Astrocyte of the cerebellum (primary cell): ENCODE measurements at regions not wholly inside any gene's neighbourhood (a gene's known extent, or its start where the extent isn't known, plus 50 kb on each side); places are given as distances from the start of the nearest gene placed in this dataset.

Experiments
- DNase-seq: peaks from one replicate; pipeline ENCODE4 v3.0.0-alpha.2; 2011; ENCODE audit warnings: low read depth
- H3K4me3 ChIP-seq: 2 replicates; pipeline ENCODE4 v1.5.1; 2011; ENCODE audit warnings: mild to moderate bottlenecking, low read depth, low read length, moderate library complexity
- in situ Hi-C: cut with HindIII; loops from 2 replicates; pipeline ENCODE4 v1.10.0; 2017; ENCODE audit warnings: low sequenced_read_pairs
- TF ChIP-seq, protein P1 (sequence below): IDR thresholded peaks from 2 replicates; pipeline ENCODE4 v1.5.1; 2012; ENCODE audit warnings: low read length, low read depth, moderate library complexity, mild to moderate bottlenecking; ENCODE audit errors: missing control alignments

- in situ Hi-C loops, result no loop called here
- TF ChIP-seq, protein P1, sequence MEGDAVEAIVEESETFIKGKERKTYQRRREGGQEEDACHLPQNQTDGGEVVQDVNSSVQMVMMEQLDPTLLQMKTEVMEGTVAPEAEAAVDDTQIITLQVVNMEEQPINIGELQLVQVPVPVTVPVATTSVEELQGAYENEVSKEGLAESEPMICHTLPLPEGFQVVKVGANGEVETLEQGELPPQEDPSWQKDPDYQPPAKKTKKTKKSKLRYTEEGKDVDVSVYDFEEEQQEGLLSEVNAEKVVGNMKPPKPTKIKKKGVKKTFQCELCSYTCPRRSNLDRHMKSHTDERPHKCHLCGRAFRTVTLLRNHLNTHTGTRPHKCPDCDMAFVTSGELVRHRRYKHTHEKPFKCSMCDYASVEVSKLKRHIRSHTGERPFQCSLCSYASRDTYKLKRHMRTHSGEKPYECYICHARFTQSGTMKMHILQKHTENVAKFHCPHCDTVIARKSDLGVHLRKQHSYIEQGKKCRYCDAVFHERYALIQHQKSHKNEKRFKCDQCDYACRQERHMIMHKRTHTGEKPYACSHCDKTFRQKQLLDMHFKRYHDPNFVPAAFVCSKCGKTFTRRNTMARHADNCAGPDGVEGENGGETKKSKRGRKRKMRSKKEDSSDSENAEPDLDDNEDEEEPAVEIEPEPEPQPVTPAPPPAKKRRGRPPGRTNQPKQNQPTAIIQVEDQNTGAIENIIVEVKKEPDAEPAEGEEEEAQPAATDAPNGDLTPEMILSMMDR, result no peak
- no peak for DNase-seq
- no peak overlapping the region for H3K4me3 ChIP-seq
Measured at GRCh38 chr2:81598453-81598852, 1293.9 kb upstream of the LRRTM1 start.

GRCh38 chr2:81589406-81589805, 1284.9 kb upstream of the LRRTM1 start:
- in situ Hi-C loops, result no loop called here
- TF ChIP-seq, protein P1, result no peak
- DNase-seq, result no peak
- H3K4me3 ChIP-seq, result no peak overlapping the region

GRCh38 chr2:81583311-81584108, 1279.0 kb upstream of the LRRTM1 start:
- TF ChIP-seq, protein P1, result no peak
- in situ Hi-C loops, result loop anchor here (5.0 kb wide), 1 partner anchor 79 kb away; no protein-coding TSS in a partner anchor
- DNase-seq, result no peak
- no peak overlapping the region for H3K4me3 ChIP-seq

DNA sequence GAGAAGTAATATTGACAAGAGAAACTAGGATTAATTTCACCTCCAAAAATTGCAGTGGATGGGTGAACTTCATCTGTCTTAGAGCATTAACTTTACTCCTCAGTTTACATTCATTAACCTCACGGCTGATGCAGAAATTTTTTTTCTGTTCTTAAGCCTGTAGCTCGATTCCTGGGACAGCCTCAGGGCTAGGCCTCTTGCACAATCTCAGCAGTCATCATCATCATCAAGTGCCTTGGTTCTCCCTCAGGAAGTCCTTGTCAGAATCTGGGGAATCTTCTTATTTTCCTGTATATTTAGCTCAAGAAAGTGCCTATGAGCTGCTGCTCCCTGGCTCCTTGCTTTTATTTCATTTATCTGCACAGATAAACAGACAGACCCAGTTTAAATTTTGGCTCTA, 1272.2 kb upstream of the LRRTM1 start:
- in situ Hi-C loops, result no loop called here
- TF ChIP-seq, protein P1, result no peak
- no peak for DNase-seq
- no peak overlapping the region for H3K4me3 ChIP-seq

DNA sequence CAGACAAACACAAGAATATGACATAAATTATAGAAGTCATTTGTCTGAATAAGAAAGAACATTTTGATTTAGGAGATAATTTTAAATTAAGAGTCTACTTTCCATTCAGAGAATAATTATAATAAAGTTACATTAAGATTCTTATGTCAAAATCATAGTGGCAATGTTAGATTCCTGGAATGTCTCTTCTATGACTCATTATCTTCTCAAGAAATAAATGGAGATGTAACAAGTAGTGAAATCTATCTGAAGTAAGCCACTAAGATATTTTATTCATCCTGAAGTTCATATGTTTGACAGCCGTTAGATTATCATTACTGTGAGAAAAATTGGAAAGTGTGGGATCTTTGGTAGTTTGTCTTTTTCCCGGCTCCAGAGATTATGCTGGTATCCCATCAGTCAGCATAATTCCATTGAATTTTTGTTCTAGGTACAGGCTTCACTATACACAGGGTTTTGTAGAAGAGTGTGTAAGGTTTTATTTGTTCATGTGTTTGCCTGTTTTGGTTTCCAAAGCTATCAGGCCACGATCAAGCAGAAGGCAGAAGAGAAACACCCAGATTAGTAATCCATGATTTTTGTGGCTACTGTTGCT, 1246.6 kb upstream of the LRRTM1 start:
- DNase-seq, result no peak
- H3K4me3 ChIP-seq, result no peak overlapping the region
- TF ChIP-seq, protein P1, result no peak
- in situ Hi-C loops, result no loop called here

DNA sequence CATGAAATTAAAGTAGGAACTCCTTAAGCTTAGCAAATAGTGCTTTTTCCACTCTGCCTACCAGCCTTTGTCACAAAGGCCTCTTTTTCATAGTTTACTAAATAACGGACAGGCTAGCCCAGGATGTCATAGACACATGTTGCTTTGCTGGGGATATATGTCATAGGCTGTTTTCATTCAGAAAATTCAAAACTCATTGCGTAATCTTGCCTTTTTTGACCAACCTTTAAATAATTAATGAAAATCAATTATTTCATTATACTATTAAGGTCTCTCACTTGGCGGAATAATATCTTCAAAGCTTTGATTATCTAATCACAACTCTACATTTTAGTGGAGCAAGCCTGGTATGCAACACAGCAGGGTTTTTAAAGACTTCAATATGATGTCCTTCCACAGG, 1245.7 kb upstream of the LRRTM1 start:
- TF ChIP-seq, protein P1, result no peak
- in situ Hi-C loops, result no loop called here
- DNase-seq, result no peak
- H3K4me3 ChIP-seq, result no peak overlapping the region
